CD4-positive, alpha-beta memory T cell (primary cell): ENCODE measurements at regions not wholly inside any gene's neighbourhood (a gene's known extent, or its start where the extent isn't known, plus 50 kb on each side); places are given as distances from the start of the nearest gene placed in this dataset.
"Not testable (repeated sequence)": the region's sequence is repeated elsewhere in the genome, so short reads cannot be mapped to it uniquely, and the experiment has no call there.

Source experiments
- CTCF ChIA-PET: fragments of 350-600 bp; sonication (Branson Sonifier 250); formaldehyde crosslinking; loops from one replicate; lab custom pipeline; 2021; ENCODE audit warnings: inconsistent platforms; ENCODE audit not compliant: partially characterized antibody; lab: Charles Lee
- POLR2A ChIA-PET: fragments of 350-600 bp; sonication (Branson Sonifier 250); formaldehyde crosslinking; loops from one replicate; lab custom pipeline; 2021; ENCODE audit not compliant: partially characterized antibody; lab: Charles Lee
- DNase-seq, 5 donors: peaks; one replicate each; pipeline versions ENCODE4 v3.0.0 to v3.0.0-alpha.2; 2020 to 2022; ENCODE audit warnings: mixed read lengths in 1 of 5
- H3K27ac ChIP-seq: one replicate; pipeline ENCODE4 v1.7.0; 2013; ENCODE audit warnings: low read depth, low read length
- H3K27me3 ChIP-seq: 2 replicates; pipeline ENCODE4 v1.7.0; 2013; ENCODE audit warnings: mild to moderate bottlenecking, low read length, moderate library complexity; ENCODE audit not compliant: insufficient read depth
- H3K36me3 ChIP-seq: 2 replicates; pipeline ENCODE4 v1.7.0; 2013; ENCODE audit warnings: mild to moderate bottlenecking, low read length, moderate library complexity; ENCODE audit not compliant: insufficient read depth
- H3K4me1 ChIP-seq: 2 replicates; pipeline ENCODE4 v1.7.0; 2013; ENCODE audit warnings: mild to moderate bottlenecking, low read length, moderate library complexity; ENCODE audit not compliant: insufficient read depth
- H3K4me3 ChIP-seq, 2 donors: one replicate each; pipeline ENCODE4 v1.7.0; 2013; ENCODE audit warnings: low read length in 2 of 2, mild to moderate bottlenecking in 1 of 2
- H3K9me3 ChIP-seq, 2 donors: one replicate each; pipeline ENCODE4 v1.7.0; 2013; ENCODE audit warnings: low read length in 2 of 2, control low read depth in 1 of 2; ENCODE audit not compliant: control insufficient read depth in 1 of 2
- H3K27ac Mint-ChIP-seq, 7 donors: one replicate each; pipeline ENCODE4 v1.8.0; 2020 to 2021; ENCODE audit warnings: mixed read lengths in 7 of 7, mild to moderate bottlenecking in 6 of 7, inconsistent platforms in 3 of 7, moderate library complexity in 3 of 7
- H3K27me3 Mint-ChIP-seq, 2 donors: one replicate each; pipeline ENCODE4 v1.8.0; 2020 to 2021; ENCODE audit warnings: mixed read lengths in 2 of 2
- H3K36me3 Mint-ChIP-seq, 2 donors: one replicate each; pipeline ENCODE4 v1.8.0; 2020 to 2021; ENCODE audit warnings: mixed read lengths in 2 of 2, inconsistent platforms in 1 of 2, mild to moderate bottlenecking in 1 of 2
- H3K4me1 Mint-ChIP-seq, 4 donors: one replicate each; pipeline ENCODE4 v1.8.0; 2020 to 2021; ENCODE audit warnings: mixed read lengths in 4 of 4, mild to moderate bottlenecking in 1 of 4
- H3K4me3 Mint-ChIP-seq, 8 donors: one replicate each; pipeline ENCODE4 v1.8.0; 2020 to 2021; ENCODE audit warnings: mixed read lengths in 8 of 8, mild to moderate bottlenecking in 7 of 8, moderate library complexity in 6 of 8, inconsistent platforms in 3 of 8
- H3K9me3 Mint-ChIP-seq, 8 donors: one replicate each; pipeline ENCODE4 v1.8.0; 2020 to 2021; ENCODE audit warnings: mixed read lengths in 8 of 8, mild to moderate bottlenecking in 5 of 8, inconsistent platforms in 3 of 8, moderate library complexity in 1 of 8
- intact Hi-C: fragments of 100-400 bp; cut with micrococcal nuclease; formaldehyde crosslinking; loops from one replicate; pipeline ENCODE4 v1.15.1; 2023

GRCh38 chr7:150035769-150036168 is 162.0 kb downstream of the ATP6V0E2 start:
- CTCF ChIA-PET = not testable (repeated sequence)

GRCh38 chr7:150039061-150039460 is 165.3 kb downstream of the ATP6V0E2 start:
- H3K4me1 ChIP-seq, H3K4me3 ChIP-seq, DNase-seq, H3K4me1 Mint-ChIP-seq, CTCF ChIA-PET, H3K4me3 Mint-ChIP-seq, H3K27me3 ChIP-seq, H3K27ac ChIP-seq, H3K9me3 ChIP-seq, intact Hi-C loops, H3K27me3 Mint-ChIP-seq, POLR2A ChIA-PET, H3K36me3 Mint-ChIP-seq, H3K9me3 Mint-ChIP-seq, H3K27ac Mint-ChIP-seq, H3K36me3 ChIP-seq: not testable (repeated sequence)

More at GRCh38 chr7:150035769-150036168, 162.0 kb downstream of the ATP6V0E2 start:
- H3K9me3 Mint-ChIP-seq, H3K9me3 ChIP-seq, H3K36me3 Mint-ChIP-seq, DNase-seq, H3K4me3 Mint-ChIP-seq, POLR2A ChIA-PET, H3K4me3 ChIP-seq, H3K4me1 Mint-ChIP-seq, H3K27me3 Mint-ChIP-seq, H3K4me1 ChIP-seq, H3K27me3 ChIP-seq, H3K27ac ChIP-seq, H3K36me3 ChIP-seq, H3K27ac Mint-ChIP-seq, intact Hi-C loops: not testable (repeated sequence)

- H3K27ac ChIP-seq, H3K4me1 ChIP-seq, H3K36me3 Mint-ChIP-seq, H3K4me3 ChIP-seq, H3K36me3 ChIP-seq, H3K27ac Mint-ChIP-seq, H3K9me3 Mint-ChIP-seq, DNase-seq, POLR2A ChIA-PET, CTCF ChIA-PET, intact Hi-C loops, H3K4me3 Mint-ChIP-seq, H3K4me1 Mint-ChIP-seq, H3K9me3 ChIP-seq, H3K27me3 ChIP-seq: not testable (repeated sequence)
- H3K27me3 Mint-ChIP-seq = peaks cover 3 to 11% of the 10 kb centered on the region in 2 donors
These were observed 168.5 kb downstream of the ATP6V0E2 start for GRCh38 chr7:150042281-150042680.

GRCh38 chr7:150044771-150045170 is 171.0 kb downstream of the ATP6V0E2 start:
- H3K9me3 Mint-ChIP-seq, H3K4me3 ChIP-seq, H3K27ac Mint-ChIP-seq, H3K36me3 ChIP-seq, H3K9me3 ChIP-seq, H3K27ac ChIP-seq, H3K4me3 Mint-ChIP-seq, H3K27me3 ChIP-seq, POLR2A ChIA-PET, H3K4me1 ChIP-seq, H3K36me3 Mint-ChIP-seq: not testable (repeated sequence)
- CTCF ChIA-PET = interaction anchor here (0.8 kb wide), 1 partner anchor 382 kb away, joined by 3 read pairs; no protein-coding TSS in a partner anchor
- DNase-seq = peak in 3 of 5 donors; percentile 22 to 38 (median 25)
- H3K4me1 Mint-ChIP-seq = peaks cover 0 to 11% (median 5%) of the 10 kb centered on the region in 4 donors
- H3K27me3 Mint-ChIP-seq = peaks cover 3 to 16% of the 10 kb centered on the region in 2 donors
- intact Hi-C loops = loop anchor here (5.0 kb wide), 1 partner anchor 162 kb away; no protein-coding TSS in a partner anchor

- H3K27ac ChIP-seq, H3K4me1 ChIP-seq, H3K9me3 Mint-ChIP-seq, H3K27me3 ChIP-seq, H3K9me3 ChIP-seq, H3K4me3 ChIP-seq, H3K27ac Mint-ChIP-seq, POLR2A ChIA-PET, H3K36me3 ChIP-seq, CTCF ChIA-PET, H3K36me3 Mint-ChIP-seq: not testable (repeated sequence)
- peak in 1 of 5 donors; percentile 1 for DNase-seq
- intact Hi-C loops = loop anchor here (5.0 kb wide), 1 partner anchor 163 kb away; no protein-coding TSS in a partner anchor
- Mint-ChIP-seq H3K4me1 (peaks cover 0 to 11% (median 5%) of the 10 kb centered on the region in 4 donors), H3K4me3 (peak overlapping the region in 1 of 8 donors; percentile 30), H3K27me3 (peaks cover 5 to 20% of the 10 kb centered on the region in 2 donors)
These were observed 171.8 kb downstream of the ATP6V0E2 start for GRCh38 chr7:150045596-150045995.

GRCh38 chr7:150046290-150047194 is 172.8 kb downstream of the ATP6V0E2 start:
- H3K9me3 ChIP-seq, H3K4me1 ChIP-seq, DNase-seq, CTCF ChIA-PET, H3K36me3 ChIP-seq, H3K27me3 ChIP-seq, H3K4me3 ChIP-seq, H3K36me3 Mint-ChIP-seq, H3K27ac ChIP-seq, POLR2A ChIA-PET, H3K27ac Mint-ChIP-seq, H3K9me3 Mint-ChIP-seq: not testable (repeated sequence)
- Mint-ChIP-seq H3K4me1 (peaks cover 0 to 11% (median 5%) of the 10 kb centered on the region in 4 donors), H3K4me3 (peak overlapping the region in 5 of 8 donors; percentile 50 to 80 (median 65)), H3K27me3 (peaks cover 5 to 20% of the 10 kb centered on the region in 2 donors)
- intact Hi-C loops = loop anchor here (5.0 kb wide), 1 partner anchor 164 kb away; no protein-coding TSS in a partner anchor

- H3K36me3 ChIP-seq, H3K4me1 ChIP-seq, H3K27ac Mint-ChIP-seq, CTCF ChIA-PET, H3K9me3 ChIP-seq, H3K36me3 Mint-ChIP-seq, H3K27me3 ChIP-seq, H3K27ac ChIP-seq, H3K4me3 ChIP-seq, H3K9me3 Mint-ChIP-seq: not testable (repeated sequence)
- peak in 1 of 5 donors; percentile 2 for DNase-seq
- Mint-ChIP-seq H3K27me3 (peaks cover 5 to 20% of the 10 kb centered on the region in 2 donors), H3K4me1 (peaks cover 0 to 11% (median 5%) of the 10 kb centered on the region in 4 donors), H3K4me3 (peak overlapping the region in 7 of 8 donors; percentile 32 to 77 (median 61))
- POLR2A ChIA-PET = interaction anchor here (0.6 kb wide), 1 partner anchor 179 kb away, joined by 3 read pairs; no protein-coding TSS in a partner anchor
- intact Hi-C loops = loop anchor here (5.0 kb wide), 1 partner anchor 165 kb away; no protein-coding TSS in a partner anchor
These were observed 173.6 kb downstream of the ATP6V0E2 start for GRCh38 chr7:150047329-150047728.
